Heart right ventricle (tissue), 16 donors: ENCODE measurements at regions not wholly inside any gene's neighbourhood (a gene's known extent, or its start where the extent isn't known, plus 50 kb on each side); places are given as distances from the start of the nearest gene placed in this dataset.
"Not testable (repeated sequence)": the region's sequence is repeated elsewhere in the genome, so short reads cannot be mapped to it uniquely, and the experiment has no call there.

Experiments
- ATAC-seq, 8 donors: fragments of 200-7000 bp; cut with Tn5 transposase; one replicate each; pipeline ENCODE4 v1.9.1; 2020; ENCODE audit warnings: mild to moderate bottlenecking in 8 of 8, moderate library complexity in 8 of 8, moderate number of reproducible peaks in 1 of 8
- DNase-seq, 2 donors: peaks; one replicate each; pipeline ENCODE4 v3.0.0-alpha.2; 2020
- H3K27ac ChIP-seq, 10 donors: fragments of 200-600 bp; sonication (generic) in 2 of 10; one replicate each; pipeline versions ENCODE4 v1.5.0 to v1.8.0; 2020 to 2022; ENCODE audit warnings: mild to moderate bottlenecking in 3 of 10
- H3K27me3 ChIP-seq, 7 donors: fragments of 200-600 bp; one replicate each; pipeline ENCODE4 v1.8.0; 2021 to 2022; ENCODE audit warnings: mild to moderate bottlenecking in 2 of 7
- H3K36me3 ChIP-seq, 9 donors: fragments of 200-600 bp; sonication (generic) in 1 of 9; one replicate each; pipeline versions ENCODE4 v1.5.0 to v1.8.0; 2020 to 2022; ENCODE audit warnings: mild to moderate bottlenecking in 2 of 9
- H3K4me1 ChIP-seq, 9 donors: fragments of 200-600 bp; sonication (generic) in 1 of 9; one replicate each; pipeline versions ENCODE4 v1.5.0 to v1.8.0; 2020 to 2022; ENCODE audit warnings: mild to moderate bottlenecking in 4 of 9
- H3K4me3 ChIP-seq, 10 donors: fragments of 200-600 bp; sonication (generic) in 2 of 10; one replicate each; pipeline versions ENCODE4 v1.5.0 to v1.8.0; 2020 to 2022; ENCODE audit warnings: mild to moderate bottlenecking in 7 of 10, moderate library complexity in 2 of 10
- H3K9me3 ChIP-seq, 11 donors: fragments of 200-600 bp in 10 of 11; sonication (generic) in 2 of 11; one replicate each; pipeline versions ENCODE4 v1.5.0 to v1.8.0; 2013 to 2022; ENCODE audit warnings: mild to moderate bottlenecking in 2 of 11, control low read depth in 1 of 11, moderate library complexity in 1 of 11
- CTCF ChIP-seq, 9 donors: fragments of 200-600 bp; sonication (generic) in 2 of 9; IDR thresholded peaks; one replicate each; pipeline versions ENCODE4 v1.5.0 to v1.8.0; 2021 to 2022; ENCODE audit warnings: antibody characterized with exemption in 9 of 9, mild to moderate bottlenecking in 5 of 9, moderate library complexity in 1 of 9
- WGBS, 2 donors: extraction: QIAGEN DNeasy Blood & Tissue Kit; methylation state at CpG; one replicate each; pipeline ENCODE4 v1.1.7; 2013; ENCODE audit warnings: inconsistent platforms in 1 of 2; 5-methylcytosine and 5-hydroxymethylcytosine counted together
- intact Hi-C, 10 donors: fragments of 100-400 bp; cut with DNase I; formaldehyde crosslinking; loops; one replicate each; pipeline versions ENCODE4 v1.11.1 to v1.14.2; 2022
- donor health status: Arrhythmogenic right ventricular cardiomyopathy.
- donor health status: ischemic (EF 13 %, LVEDD 7.1; RV severe dilation, severe dysfunction).
- donor health status: healthy with polysubstance abuse.
- donor health status: DM: no; HTN: yes; CAD: no.
- donor health status: DM: no; HTN: no; CAD: no.
- donor health status: ischemic (EF 25% LVEDD 6.9; RV normal size, moderate dysfunction).
- donor health status: ischemic (EF 25% LVEDD 5.7; RV mildly dilated, moderate dysfunction).
- donor health status: healthy.
- donor health status: DM: yes; HTN: yes; CAD: no.
- donor health status: Ischemic cardiomyopathy.
- donor health status: ischemic (EF 35%, LVEDD 5.7; RV mildly dilated, moderate dysfunction).
- donor health status: nonischemic (EF 11% LVEDD 7.7; RV severe dilation, severe dysfunction).
- donor health status: DM: yes; HTN: yes; CAD: no.
- donor health status: PGD.
- donor health status: ischemic (EF 29% LVEDD 5.4; RV normal size, mild dysfunction).
- donor health status: nonischemic (EF 23%, LVEDD 6.1; RV moderate dilation, normal function).

GRCh38 chr1:96130432-96130831 lies 591.2 kb upstream of the PTBP2 start:
- H3K27ac ChIP-seq: no peak overlapping the region
- ATAC-seq (no peak), DNase-seq (no peak)
- TF ChIP-seq CTCF (IDR thresholded peaks at IDR 0.05): no peak
- H3K4me3 ChIP-seq: no peak overlapping the region
- intact Hi-C loops: no loop called here
- H3K9me3 ChIP-seq: peaks cover 0 to 7% (median 0%) of the 10 kb centered on the region in 11 donors
- H3K27me3 ChIP-seq: no peaks in the 10 kb centered on the region
- 72 to 86% methylated on average over 2 of the region's 2 CpGs for WGBS, 2 donors
- H3K36me3 ChIP-seq: no peaks in the 10 kb centered on the region
- H3K4me1 ChIP-seq: no peaks in the 10 kb centered on the region

- DNase-seq (no peak), ATAC-seq (no peak)
- TF ChIP-seq CTCF (IDR thresholded peaks at IDR 0.05): no peak
- H3K27ac ChIP-seq: no peak overlapping the region
- H3K27me3 ChIP-seq: no peaks in the 10 kb centered on the region
- H3K4me3 ChIP-seq: no peak overlapping the region
- H3K36me3 ChIP-seq: no peaks in the 10 kb centered on the region
- intact Hi-C loops: no loop called here
- no peaks in the 10 kb centered on the region for H3K4me1 ChIP-seq
- H3K9me3 ChIP-seq: peaks cover 0 to 31% (median 0%) of the 10 kb centered on the region in 11 donors
- WGBS, 2 donors: 82 to 83% methylated on average over 3 of the region's 3 CpGs
Observed at GRCh38 chr1:96144636-96145035, 576.9 kb upstream of the PTBP2 start.

- DNase-seq: no peak
- no peaks in the 10 kb centered on the region for H3K36me3 ChIP-seq
- intact Hi-C loops: no loop called here
- no peaks in the 10 kb centered on the region for H3K4me1 ChIP-seq
- no peak overlapping the region for H3K4me3 ChIP-seq
- no peak for ATAC-seq
- H3K9me3 ChIP-seq: peaks cover 0 to 31% (median 0%) of the 10 kb centered on the region in 11 donors
- no peak for TF ChIP-seq CTCF (IDR thresholded peaks at IDR 0.05)
- no peak overlapping the region for H3K27ac ChIP-seq
- no peaks in the 10 kb centered on the region for H3K27me3 ChIP-seq
Observed at GRCh38 chr1:96145492-96145891, 576.1 kb upstream of the PTBP2 start.

GRCh38 chr1:96152957-96153356 lies 568.6 kb upstream of the PTBP2 start:
- H3K9me3 ChIP-seq: peaks cover 0 to 64% (median 14%) of the 10 kb centered on the region in 11 donors
- H3K4me3 ChIP-seq, H3K4me1 ChIP-seq, H3K27ac ChIP-seq, H3K36me3 ChIP-seq, H3K27me3 ChIP-seq, intact Hi-C loops, DNase-seq, ATAC-seq: not testable (repeated sequence)
- 73 to 81% methylated on average over 3 of the region's 3 CpGs for WGBS, 2 donors

DNA sequence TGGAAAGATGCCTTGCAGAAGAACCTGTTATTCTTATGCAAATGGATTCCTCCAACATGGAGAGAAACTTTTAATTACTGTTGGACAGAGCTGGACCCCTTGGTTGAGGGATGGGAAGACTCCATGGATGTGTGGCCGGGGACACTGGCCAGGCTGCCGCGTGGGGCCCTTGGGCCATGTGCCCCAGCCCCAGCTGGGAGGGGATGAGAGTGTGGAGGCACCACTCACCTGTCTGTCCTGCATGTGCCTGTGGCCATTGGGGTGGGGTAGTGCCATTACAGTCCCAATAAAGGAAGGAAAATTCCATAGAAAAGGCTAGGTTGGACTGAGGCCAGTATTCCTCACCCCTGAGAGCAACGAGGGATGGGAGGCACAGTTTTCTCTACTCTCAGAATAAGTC lies 564.5 kb upstream of the PTBP2 start:
- Histone ChIP-seq H3K27me3 (no peaks in the 10 kb centered on the region), H3K9me3 (peaks cover 0 to 59% (median 14%) of the 10 kb centered on the region in 11 donors), H3K4me3 (no peak overlapping the region), H3K4me1 (no peaks in the 10 kb centered on the region), H3K27ac (no peak overlapping the region), H3K36me3 (no peaks in the 10 kb centered on the region)
- WGBS, 2 donors: 85 to 87% methylated on average over 4 of the region's 4 CpGs
- DNase-seq: no peak
- TF ChIP-seq CTCF (IDR thresholded peaks at IDR 0.05): no peak
- no peak for ATAC-seq
- intact Hi-C loops: no loop called here
